ENCODE measurements at regions not wholly inside any gene's neighbourhood (a gene's known extent, or its start where the extent isn't known, plus 50 kb on each side); places are given as distances from the start of the nearest gene placed in this dataset.

DNA sequence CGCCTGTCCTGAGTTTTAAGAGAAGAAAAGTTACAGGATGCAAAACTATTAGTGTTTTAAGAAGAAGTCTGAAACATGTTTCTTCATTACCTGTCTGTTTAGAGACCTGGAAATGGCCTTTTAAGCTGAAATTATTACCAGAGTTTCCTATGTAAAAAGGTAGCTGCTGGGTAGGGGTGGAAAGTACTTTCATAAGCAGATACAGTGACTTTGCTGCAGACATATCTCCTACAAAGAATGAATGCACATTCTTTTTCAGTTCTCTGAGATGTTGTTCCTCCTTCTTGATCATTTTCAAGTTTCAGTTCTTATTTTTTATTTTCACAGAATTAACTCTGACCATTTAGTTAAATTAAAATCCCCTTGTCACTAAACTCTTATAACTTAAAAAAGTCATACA is 1329.6 kb downstream of the KCNT2 start:
- no peak overlapping the region for H2AFZ ChIP-seq (ENCODE audit: low read depth, low read length)
- H3K9ac ChIP-seq (replicated peaks; ENCODE audit: extremely low read depth, insufficient read depth, low read length) = no peak overlapping the region
- H3K27me3 ChIP-seq (ENCODE audit: control insufficient read depth in 2 of 2, insufficient read depth in 2 of 2, low read length in 2 of 2) = no peaks in the 10 kb centered on the region
- no TSS peak for BruUV-seq (replicated peaks)
- no peaks in the 10 kb centered on the region for H3K79me2 ChIP-seq (ENCODE audit: control insufficient read depth, insufficient read depth, low read length)
- no peaks in the 10 kb centered on the region for H3K9me3 ChIP-seq (replicated peaks; ENCODE audit: control insufficient read depth, insufficient read depth, low read length)
- H3K36me3 ChIP-seq (ENCODE audit: control insufficient read depth in 2 of 2, extremely low read depth in 1 of 2, insufficient read depth in 2 of 2, low read length in 2 of 2) = no peaks in the 10 kb centered on the region
- H3K27ac ChIP-seq (ENCODE audit: insufficient read depth, low read depth, low read length) = no peak overlapping the region
- no peak overlapping the region for H3K4me3 ChIP-seq (replicated peaks in 1 of 3; ENCODE audit: insufficient read depth in 1 of 3, low read depth in 1 of 3, low read length in 3 of 3)
- intact Hi-C loops (cut with micrococcal nuclease) (no loop called here), dilution Hi-C loops (cut with MboI; ENCODE audit: extremely low pct_ligation_motif_present, low sequenced_read_pairs) (no loop called here)
- no peaks in the 10 kb centered on the region for H3K4me1 ChIP-seq (ENCODE audit: control insufficient read depth, extremely low read depth, insufficient read depth, low read length)
- no peak overlapping the region for H3K4me2 ChIP-seq (ENCODE audit: insufficient read depth, low read length)
- H4K20me1 ChIP-seq (replicated peaks; ENCODE audit: control insufficient read depth, extremely low read depth, insufficient read depth, low read length) = no peaks in the 10 kb centered on the region
- TF ChIP-seq EZH2 (IDR thresholded peaks at IDR 0.05; ENCODE audit: borderline replicate concordance, low read depth, low read length, severe bottlenecking) = no peak
- no peak for TF ChIP-seq FOS (IDR thresholded peaks at IDR 0.05; ENCODE audit: borderline replicate concordance, insufficient read depth, low read length)
- TF ChIP-seq, protein P1, sequence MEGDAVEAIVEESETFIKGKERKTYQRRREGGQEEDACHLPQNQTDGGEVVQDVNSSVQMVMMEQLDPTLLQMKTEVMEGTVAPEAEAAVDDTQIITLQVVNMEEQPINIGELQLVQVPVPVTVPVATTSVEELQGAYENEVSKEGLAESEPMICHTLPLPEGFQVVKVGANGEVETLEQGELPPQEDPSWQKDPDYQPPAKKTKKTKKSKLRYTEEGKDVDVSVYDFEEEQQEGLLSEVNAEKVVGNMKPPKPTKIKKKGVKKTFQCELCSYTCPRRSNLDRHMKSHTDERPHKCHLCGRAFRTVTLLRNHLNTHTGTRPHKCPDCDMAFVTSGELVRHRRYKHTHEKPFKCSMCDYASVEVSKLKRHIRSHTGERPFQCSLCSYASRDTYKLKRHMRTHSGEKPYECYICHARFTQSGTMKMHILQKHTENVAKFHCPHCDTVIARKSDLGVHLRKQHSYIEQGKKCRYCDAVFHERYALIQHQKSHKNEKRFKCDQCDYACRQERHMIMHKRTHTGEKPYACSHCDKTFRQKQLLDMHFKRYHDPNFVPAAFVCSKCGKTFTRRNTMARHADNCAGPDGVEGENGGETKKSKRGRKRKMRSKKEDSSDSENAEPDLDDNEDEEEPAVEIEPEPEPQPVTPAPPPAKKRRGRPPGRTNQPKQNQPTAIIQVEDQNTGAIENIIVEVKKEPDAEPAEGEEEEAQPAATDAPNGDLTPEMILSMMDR (IDR thresholded peaks at IDR 0.05; ENCODE audit: extremely low read depth in 1 of 2, insufficient read depth in 1 of 2, low read depth in 1 of 2, low read length in 2 of 2) = no peak
- no peak for TF ChIP-seq POLR2AphosphoS5 (IDR thresholded peaks at IDR 0.05; ENCODE audit: insufficient read depth, low read depth, low read length)
- no peak for TF ChIP-seq MYC (IDR thresholded peaks at IDR 0.05; ENCODE audit: low read depth, low read length)
- TF ChIP-seq JUN (IDR thresholded peaks at IDR 0.05; ENCODE audit: borderline replicate concordance, insufficient read depth, insufficient read length, low read depth) = no peak
- TF ChIP-seq POLR2A (IDR thresholded peaks at IDR 0.05; ENCODE audit: low read depth, low read length) = no peak
- no peak for TF ChIP-seq GATA2 (IDR thresholded peaks at IDR 0.05; ENCODE audit: insufficient read depth, insufficient read length, low read depth, low read length)
- TF ChIP-seq, protein P2, sequence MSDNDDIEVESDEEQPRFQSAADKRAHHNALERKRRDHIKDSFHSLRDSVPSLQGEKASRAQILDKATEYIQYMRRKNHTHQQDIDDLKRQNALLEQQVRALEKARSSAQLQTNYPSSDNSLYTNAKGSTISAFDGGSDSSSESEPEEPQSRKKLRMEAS (IDR thresholded peaks at IDR 0.05; ENCODE audit: insufficient read depth, insufficient read length) = no peak
- no peak for FAIRE-seq
- H3K9me1 ChIP-seq (replicated peaks; ENCODE audit: control insufficient read depth, extremely low read depth, insufficient read depth, low read length) = no peaks in the 10 kb centered on the region
- POLR2A ChIA-PET = no interaction called here
- CTCF ChIA-PET = no interaction called here
- no peak for DNase-seq (ENCODE audit: low read depth, low spot score)
